GM21717 (cell line): ENCODE measurements at regions not wholly inside any gene's neighbourhood (a gene's known extent, or its start where the extent isn't known, plus 50 kb on each side); places are given as distances from the start of the nearest gene placed in this dataset.

ENCODE experiments used
- ATAC-seq: cut with Tn5 transposase; IDR thresholded peaks from one replicate; pipeline ENCODE4 v1.9.1; 2021; ENCODE audit warnings: mild to moderate bottlenecking, moderate library complexity; ENCODE audit not compliant: unreplicated experiment

DNA sequence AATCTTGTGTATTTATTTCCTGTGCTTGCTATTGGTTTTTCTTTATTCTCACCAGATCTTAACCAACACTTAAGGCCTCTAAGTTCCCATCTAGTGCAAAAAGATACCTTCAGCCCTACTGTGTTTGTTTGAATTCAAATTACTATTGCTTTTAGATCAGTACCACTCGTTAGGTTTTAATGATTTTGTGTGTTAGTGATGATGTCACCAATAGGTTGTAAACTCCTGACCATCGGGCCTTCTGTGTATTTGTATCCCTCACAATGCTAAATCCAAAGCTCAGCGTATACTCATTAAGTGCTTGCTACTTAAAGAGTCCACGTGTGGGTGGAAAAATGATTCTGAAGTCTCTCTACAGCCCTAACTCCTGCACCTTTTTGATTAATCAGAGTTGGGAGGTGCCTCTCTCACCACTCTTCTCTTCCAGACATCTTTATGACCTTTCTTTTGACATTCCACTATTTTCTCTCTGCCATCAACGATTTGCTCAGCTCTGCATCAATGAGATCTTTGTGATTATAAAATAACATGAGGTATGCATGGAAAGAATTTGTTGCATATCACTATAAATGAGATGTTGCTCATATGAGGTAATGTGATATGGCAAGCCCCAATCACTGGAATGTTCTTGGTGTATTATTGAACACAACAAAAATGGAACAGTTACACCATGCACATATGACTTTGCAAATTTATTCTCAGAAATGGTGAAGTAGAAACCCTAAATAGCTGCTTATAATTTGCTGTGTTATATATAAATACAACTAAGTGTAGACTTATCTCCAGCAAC, 55.1 kb upstream of the LAMA2 start:
- no peak for ATAC-seq

DNA sequence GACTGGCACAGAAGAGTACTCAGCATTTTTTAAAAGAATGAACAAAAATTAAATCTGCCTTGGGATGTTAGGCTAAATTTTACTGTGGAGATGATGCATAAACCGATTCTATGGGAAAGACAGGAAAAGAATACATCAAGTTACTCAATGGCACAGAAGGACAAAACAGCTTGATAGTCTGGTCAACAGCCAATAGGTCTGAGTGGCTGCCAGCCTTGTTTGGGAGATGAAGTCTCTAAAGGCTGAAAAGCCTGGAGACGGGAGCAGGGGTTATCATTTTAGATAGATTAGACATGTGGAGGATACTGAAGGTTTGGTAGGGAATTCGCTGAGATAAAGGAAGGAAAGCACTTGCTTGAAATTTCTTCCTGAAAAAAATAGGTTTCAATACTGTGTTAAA, 56.3 kb upstream of the LAMA2 start:
- no peak for ATAC-seq

DNA sequence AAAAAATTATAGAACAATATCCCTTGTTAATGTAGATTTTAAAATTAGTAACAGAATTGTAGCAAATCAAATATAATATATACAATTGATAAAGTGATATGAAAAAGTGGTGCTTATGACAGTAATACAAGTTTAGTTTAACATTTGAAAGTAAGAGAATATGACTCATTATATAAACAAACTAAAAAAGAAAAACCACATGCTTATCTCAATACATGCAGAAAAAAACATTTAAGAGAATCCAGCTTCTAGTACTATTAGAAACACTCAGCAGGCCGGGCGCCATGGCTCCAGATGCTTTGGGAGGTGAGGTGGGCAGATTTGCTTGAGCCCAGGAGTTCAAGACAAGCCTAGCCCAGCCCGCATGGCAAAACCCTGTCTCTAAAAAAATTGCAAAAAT, 60.7 kb upstream of the LAMA2 start:
- no peak for ATAC-seq

DNA sequence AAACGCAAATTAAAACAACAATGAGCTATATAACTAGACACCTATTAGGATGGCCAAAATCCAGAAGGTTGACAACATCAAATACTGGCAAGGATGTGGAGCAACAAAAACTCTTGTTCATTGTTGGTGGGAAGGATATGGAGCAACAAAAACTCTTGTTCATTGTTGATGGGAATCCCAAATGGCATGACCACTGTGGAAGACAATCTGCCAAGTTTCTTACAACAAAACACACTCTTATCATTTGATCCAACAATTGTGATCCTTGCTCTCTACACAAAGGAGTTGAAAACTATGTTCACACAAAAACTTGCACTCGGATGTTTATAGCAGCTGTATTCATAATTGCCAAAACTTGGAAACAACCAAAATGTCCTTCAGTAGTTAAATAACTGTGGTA, 61.8 kb upstream of the LAMA2 start:
- ATAC-seq: no peak

DNA sequence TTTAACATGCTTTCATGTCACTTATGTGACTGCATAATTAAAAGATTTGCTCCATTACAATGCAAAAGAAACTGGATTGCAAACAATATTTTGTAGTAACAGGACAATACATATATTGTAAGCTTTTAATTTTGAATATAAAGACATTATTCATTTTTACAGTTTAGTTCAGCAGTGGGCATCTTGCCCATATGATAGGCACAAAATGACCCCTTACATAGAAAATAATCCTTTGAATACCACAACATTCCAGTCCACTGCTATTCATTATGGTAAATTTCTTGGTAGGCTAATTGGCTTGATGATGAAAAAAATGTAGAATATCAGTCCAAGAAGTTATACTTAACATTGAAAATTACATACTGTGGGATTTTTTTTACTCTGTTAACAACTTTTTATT, 74.1 kb upstream of the LAMA2 start:
- ATAC-seq: no peak

DNA sequence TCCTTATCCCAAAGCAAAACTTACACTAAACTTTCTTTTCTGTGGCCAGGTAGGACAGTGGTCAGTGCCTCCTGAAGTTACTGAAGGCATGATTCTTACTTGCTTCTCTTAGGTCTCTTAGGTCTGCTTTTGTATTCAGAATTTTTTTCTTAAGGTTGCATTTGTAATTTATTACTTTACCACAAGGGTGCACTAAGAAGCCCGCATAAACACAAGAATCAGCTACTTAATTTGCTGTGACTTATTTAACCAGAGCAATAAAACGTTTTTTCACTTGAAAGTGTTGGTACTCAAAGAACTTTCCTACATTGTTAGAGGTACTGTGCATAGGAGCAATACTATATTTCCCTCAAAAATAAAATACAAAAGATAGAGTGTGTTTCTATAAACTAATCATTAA, 75.4 kb upstream of the LAMA2 start:
- ATAC-seq: no peak

DNA sequence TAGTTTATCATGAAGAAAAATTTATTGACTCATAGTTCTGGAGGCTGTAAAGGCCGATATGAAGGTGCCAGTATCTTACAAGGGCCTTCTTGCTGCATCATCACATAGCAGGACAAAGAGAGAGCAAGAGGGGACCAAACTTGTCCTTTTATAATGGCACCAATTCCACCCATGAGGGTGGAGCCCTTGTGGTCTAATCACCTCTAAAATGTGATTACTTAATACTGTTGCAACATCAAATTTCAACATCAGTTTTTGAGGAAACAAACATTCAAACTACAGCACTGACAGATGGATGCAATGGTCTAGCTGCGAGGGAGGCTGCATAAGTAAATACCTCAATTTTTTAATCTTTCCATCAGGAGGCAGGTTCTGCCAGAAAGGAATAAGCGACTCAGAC, 76.7 kb upstream of the LAMA2 start:
- no peak for ATAC-seq

DNA sequence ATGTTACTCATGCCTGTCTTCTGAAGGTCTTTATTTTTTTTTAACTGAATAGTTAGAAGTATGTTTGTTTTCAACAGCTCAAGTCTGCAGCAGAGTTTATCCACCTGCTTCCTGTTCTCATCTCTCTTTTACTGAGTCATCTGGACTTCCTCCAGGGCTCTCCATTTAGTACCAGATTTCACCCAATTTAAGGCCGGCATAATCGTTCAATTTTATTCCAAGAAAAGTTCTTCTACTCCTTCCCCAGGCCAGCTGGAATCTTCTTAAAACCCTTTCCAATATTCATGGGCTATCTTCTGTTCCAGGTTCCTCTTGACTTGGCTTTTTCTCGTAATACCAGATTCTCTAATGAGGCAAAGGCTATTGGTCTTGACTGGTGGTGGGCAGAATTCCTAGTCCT, 79.0 kb upstream of the LAMA2 start:
- no peak for ATAC-seq

DNA sequence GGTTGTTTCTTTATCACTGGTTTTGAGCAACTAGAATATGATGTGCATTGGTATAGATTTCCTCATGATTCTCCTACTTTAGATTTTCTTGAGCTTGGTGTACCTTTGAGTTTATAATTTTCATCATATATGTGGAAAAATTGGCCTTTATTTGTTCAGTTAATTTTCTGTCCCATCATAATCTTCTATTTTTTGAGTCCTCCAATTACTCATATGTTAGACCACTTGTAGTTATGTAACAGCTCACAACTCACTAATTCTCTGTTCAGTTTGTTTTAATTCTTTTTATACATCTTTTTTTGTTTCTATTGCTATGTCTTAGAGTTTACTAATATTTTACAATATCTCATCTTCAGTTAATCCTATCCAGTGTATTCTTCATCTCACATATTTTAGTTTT, 81.3 kb upstream of the LAMA2 start:
- no peak for ATAC-seq

DNA sequence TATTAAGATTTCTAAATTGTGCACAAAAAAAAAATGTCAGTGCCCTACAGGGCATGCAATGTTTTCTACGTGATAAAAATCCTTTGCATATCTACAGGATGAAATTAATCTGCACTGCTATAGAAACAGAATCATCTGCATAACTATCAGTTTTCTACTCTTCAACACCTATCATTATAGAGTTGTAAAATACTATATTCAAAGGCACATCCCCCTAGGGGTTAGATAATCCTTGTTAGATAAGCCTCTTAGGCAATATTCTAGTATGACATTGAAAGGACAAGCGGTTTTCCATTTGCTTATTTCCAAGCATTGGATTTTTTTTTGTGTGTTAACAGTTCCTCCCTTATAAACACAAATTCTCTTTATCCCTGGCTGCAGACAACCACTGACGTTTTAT, 98.7 kb upstream of the LAMA2 start:
- no peak for ATAC-seq

DNA sequence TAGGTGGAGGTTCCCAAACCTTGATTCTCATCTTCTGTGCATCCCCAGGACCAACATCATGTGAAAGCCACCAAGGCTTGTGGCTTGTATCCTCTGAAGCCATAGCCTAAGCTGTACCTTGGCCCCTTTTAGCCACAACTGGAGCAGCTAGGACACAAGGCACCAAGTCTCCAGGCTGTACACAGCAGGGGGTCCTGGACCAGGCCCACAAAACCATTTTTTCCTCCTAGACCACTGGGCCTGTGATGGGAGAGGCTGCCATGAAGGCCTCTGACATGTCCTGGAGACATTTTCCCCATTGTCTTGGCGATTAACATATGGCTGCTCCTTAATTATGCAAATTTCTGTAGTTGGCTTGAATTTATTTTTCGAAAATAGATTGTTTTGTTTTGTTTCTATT, 114.8 kb upstream of the LAMA2 start:
- ATAC-seq: no peak

DNA sequence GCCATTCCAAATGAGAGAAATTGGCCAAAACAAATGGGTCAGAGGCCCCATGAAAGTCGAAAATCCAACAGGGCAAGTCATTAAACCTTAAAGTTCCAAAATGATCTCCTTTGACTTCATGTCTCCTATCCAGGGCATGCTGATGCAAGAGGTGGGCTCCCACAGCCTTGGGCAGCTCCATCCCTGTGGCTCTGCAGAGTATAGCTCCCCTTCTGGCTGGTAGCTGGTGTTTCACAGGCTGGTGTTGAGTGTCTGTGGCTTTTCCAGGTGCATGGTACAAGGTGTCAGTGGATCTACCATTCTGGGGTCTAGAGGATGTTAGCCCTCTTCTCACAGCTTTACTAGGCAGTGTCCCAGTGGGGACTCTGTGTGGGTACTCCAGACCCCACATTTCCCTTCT, 115.2 kb upstream of the LAMA2 start:
- no peak for ATAC-seq

DNA sequence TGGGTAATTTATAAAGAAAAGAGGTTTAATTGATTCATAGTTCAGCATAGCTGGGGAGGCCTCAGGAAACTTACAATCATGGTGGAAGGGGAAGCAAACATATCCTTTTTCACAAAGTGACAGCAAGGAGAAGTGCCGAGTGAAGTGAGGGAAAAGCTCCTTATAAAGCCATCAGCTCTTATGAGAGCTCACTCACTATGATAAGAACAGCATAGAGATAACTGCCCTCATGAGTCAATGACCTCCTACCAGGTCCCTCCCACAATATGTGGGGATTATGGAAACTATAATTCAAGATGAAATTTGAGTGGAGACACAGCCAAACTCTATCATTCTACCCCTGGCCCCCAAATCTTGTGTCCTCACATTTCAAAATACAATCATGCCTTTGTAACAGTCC, 115.8 kb upstream of the LAMA2 start:
- ATAC-seq: no peak

DNA sequence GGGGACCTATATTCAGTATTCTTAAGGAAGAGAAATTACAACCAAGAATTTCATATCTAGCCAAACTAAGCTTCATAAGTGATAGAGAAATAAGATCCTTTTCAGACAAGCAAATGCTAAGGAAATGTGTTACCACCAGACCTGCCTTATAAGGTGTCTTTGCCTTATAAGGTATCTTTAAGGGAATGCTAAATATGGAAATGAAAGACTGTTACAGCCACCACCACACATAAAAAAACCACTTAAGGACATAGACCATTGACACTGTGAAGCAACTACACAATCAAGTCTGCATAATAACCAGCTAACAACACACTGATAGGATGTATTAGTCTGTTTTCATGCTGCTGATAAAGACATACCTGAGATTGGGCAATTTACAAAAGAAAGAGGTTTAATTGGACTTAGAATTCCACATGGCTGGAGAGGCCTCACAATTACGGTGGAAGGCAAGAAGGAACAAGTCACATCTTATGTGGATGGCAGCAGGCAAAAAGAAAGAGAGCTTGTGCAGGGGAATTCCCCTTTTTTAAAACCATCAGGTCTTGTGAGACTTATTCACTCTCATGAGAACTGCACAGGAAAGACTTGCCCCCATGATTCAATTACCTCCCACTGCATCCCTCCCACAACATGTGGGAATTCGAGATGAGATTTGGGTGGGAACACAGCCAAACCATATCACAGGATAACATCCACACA, 119.2 kb upstream of the LAMA2 start:
- no peak for ATAC-seq

DNA sequence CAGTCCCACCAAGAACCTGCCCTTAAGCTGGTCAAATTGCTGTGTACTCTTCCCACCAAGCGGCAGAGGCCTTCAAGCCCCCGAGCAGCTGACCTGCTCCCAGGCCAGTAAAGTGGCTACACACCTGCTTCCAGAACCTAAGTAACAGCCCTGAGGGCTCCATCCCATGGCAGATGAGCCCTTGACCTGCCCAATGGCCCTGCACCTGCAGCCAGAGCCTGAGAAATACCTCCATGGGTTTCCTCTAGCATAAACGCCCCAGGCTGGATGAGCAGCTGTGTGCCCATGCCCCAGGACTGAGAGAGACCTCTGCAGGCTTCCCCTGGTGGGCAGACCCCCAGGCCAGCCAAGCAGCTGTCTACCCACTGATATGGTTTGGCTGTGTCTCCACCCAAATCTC, 123.0 kb upstream of the LAMA2 start:
- no peak for ATAC-seq

DNA sequence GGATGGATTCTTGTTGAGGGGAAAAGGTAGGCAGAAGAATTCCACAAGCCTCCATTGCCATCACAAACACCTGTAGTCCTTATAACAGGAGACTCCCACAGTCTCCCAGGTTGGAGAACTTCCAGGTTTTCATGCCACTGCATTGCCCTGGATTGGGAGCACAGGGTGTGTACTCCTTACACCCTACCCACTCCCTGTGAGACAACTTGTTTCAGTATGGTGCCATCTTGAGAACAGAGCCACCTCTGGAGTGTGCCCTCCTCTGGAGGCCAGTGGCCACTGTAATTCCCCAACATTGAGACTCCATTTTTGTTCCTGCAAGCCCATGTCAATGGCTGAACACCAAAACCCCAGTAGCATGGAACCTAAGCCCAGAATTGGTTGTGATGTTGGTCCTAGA, 123.5 kb upstream of the LAMA2 start:
- no peak for ATAC-seq

DNA sequence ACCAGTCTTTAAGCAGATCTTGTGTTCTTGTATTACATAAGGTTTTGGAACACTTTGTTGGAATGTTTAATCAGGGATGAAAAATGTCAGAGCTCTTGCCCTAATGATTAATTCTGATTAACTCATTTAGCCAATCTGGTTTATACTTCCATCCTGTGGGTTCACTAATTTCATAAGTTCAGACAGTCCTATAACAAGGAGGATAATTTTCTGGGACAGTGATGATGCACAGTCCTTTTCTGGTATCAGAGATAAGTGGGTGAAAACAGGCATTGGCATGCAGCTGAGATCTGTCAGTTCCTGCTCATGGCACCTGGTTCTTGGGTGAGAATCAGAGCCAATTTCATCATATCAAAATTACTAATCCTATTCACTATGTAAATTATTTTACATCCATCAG, 125.0 kb upstream of the LAMA2 start:
- no peak for ATAC-seq

DNA sequence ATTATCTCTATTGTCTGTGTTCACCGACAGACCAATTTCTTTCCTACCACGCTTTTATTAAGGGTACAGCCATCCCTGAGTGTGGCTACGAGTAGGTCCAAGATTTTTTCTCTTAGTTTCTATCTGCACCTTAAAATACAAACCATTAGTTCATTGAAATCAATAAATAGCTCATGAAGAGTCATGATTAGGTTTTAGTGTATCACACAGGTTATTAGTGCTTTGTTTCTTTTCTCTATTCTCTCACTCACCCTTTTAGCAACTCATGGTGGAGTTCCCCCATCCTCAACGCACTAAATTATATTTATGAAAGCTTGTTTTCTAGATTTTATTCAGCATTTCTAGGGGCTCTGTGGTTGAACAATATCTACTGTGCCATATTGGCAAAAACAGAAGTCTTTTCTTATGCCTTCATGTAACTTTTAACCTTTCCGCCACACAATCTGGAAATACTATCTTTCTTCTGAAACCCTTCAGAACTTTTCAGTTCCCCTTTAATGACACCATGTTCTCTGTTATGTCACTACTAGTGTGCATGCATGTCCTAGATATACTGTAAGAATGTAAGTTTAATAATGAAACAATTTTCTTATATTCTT, 128.2 kb upstream of the LAMA2 start:
- peak; percentile 97 for ATAC-seq

DNA sequence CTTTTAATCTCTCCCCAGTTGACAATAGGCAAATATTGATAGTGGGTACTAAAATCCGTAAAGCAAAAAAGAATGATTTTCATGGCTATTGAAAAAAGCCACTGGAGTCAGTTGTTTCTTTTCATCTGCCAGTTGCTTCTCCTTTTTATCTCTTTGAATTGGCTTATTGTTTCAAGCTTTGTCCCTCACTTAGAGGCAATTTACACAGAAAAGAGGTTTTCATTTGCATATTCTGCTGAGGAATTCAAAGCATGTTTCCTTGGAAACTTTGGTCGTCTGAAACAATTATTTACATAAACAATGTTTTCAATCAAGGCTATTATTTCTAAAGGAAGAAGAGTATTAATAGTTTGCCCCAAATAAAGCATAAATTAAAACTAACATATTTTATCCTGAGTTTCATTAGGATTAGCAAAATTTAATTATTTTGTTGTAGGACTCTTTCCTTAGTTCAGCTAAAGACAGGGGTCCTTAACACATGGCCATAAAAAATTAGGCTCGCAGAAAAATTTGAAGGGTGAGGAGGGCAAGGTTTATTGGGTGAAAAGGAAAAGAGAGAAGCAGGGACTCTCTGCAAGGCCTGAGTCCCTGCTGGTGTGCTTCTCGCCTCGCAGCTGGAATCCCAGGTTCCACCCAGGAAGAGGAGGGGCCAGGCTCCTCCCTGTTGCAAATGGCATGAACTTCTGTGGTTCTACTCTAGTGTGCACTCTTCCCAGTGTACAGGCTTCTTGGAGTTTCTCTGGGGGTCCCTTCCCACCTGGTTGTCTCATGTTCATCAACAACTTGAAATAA, 138.8 kb upstream of the LAMA2 start:
- no peak for ATAC-seq

DNA sequence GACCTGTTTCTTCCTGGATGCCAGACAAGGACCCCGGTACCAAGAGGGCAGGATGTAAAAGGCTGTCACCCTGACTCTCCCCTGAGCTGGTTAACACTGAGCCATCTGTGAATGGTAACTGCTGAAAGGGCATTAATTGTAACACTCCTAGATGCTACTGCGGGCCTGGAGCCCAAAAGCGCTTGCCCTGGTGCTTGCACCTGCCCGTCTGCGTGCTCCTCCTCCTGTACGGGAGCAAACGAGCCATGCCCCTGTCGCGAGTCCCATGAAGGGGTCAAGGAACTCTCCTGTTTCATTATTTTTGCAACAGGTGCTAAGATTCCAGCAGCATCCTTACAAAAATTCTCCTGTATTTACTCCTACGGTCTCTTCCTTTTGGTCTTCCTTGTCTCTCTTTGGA, 140.0 kb upstream of the LAMA2 start:
- no peak for ATAC-seq

DNA sequence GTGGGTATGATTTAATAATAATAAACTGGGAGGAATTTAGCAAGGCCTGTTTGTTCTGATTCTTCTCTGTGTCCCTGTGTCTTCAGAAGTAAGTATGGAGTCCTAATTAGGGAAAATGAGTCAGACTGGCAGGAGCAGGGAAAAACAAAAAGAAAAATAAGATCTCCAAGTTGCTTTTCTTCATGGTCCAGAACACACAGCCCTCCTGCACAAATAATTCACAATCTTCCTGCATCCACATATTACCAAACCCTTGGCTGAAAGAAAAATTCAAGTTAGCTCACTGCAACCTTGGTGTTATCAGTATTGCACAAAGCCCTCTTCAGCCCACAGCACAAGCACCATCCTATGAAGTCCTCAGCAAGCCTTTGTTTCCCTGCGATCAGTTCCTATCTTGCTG, 142.0 kb upstream of the LAMA2 start:
- no peak for ATAC-seq

DNA sequence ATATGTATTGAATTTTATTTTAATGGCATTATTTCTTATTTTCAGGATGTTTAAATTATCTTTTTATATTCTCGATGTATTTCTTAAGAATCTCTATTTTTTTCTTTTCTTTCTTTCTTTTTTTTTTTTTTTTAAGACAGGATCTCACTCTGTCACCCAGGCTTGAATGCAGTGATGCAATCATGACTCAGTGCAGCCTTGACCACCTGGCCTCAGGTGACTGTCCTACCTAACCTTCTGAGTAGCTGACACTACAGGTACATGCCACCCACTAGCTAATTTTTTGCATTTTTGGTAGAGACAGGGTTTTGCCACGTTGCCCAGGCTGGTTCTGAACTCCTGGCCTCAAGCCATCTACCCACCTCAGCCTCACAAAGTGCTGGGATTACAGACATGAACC, 143.8 kb upstream of the LAMA2 start:
- no peak for ATAC-seq
